ENCODE measurements at regions not wholly inside any gene's neighbourhood (a gene's known extent, or its start where the extent isn't known, plus 50 kb on each side); places are given as distances from the start of the nearest gene placed in this dataset.

DNA sequence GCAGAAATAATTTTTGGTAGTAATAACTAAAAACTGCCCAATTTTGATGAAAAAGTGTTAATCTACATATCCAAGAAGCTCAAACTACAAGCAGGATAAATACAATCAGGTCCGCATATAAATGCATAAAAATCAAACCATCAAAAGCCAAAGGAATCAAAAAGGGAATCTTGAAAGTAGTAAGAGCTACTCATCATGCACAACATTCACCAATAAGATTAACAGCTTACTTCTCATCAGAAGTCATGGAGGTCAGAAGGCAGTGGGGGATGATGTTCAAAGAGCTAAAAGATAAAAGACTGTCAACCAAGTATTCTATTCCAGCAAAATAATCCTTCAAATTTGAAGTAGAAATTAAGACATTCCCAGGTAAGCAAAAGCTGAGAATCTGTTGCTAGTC, 76.4 kb downstream of the CRPPA start:
- Histone ChIP-seq H3K4me1 (peaks cover 0 to 21% (median 0%) of the 10 kb centered on the region in 4 donors), H3K27ac (no peak overlapping the region), H3K4me3 (no peak overlapping the region), H3K27me3 (no peaks in the 10 kb centered on the region), H3K9me3 (no peaks in the 10 kb centered on the region), H3K36me3 (no peaks in the 10 kb centered on the region)
- DNase-seq = no peak
- intact Hi-C loops (cut with DNase I; ENCODE audit: low total_unique reads) = no loop called here
- TF ChIP-seq, protein P1, sequence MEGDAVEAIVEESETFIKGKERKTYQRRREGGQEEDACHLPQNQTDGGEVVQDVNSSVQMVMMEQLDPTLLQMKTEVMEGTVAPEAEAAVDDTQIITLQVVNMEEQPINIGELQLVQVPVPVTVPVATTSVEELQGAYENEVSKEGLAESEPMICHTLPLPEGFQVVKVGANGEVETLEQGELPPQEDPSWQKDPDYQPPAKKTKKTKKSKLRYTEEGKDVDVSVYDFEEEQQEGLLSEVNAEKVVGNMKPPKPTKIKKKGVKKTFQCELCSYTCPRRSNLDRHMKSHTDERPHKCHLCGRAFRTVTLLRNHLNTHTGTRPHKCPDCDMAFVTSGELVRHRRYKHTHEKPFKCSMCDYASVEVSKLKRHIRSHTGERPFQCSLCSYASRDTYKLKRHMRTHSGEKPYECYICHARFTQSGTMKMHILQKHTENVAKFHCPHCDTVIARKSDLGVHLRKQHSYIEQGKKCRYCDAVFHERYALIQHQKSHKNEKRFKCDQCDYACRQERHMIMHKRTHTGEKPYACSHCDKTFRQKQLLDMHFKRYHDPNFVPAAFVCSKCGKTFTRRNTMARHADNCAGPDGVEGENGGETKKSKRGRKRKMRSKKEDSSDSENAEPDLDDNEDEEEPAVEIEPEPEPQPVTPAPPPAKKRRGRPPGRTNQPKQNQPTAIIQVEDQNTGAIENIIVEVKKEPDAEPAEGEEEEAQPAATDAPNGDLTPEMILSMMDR (IDR thresholded peaks at IDR 0.05) = no peak

DNA sequence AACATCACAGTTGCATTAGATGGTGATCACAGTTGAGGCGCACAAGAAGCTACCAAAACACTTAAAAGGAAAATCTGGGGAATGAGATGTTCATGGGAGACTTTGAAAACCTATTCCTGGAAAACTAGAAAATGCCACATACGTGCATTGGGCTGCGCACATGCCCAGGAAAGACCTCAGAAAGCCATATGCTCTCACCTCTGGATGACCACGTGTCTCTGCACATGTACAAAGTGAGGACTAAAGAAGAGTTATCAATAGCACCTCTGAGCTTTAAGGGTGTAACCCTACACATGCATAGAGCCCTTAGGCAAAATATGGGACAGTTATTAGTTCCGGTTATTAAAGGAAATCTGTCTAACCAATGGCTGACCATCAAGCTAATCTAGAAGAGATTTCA, 77.7 kb downstream of the CRPPA start:
- H3K4me3 ChIP-seq = no peak overlapping the region
- intact Hi-C loops (cut with DNase I; ENCODE audit: low total_unique reads) = no loop called here
- H3K27me3 ChIP-seq = no peaks in the 10 kb centered on the region
- peaks cover 0 to 21% (median 0%) of the 10 kb centered on the region in 4 donors for H3K4me1 ChIP-seq
- TF ChIP-seq, protein P1 (IDR thresholded peaks at IDR 0.05) = no peak
- no peak overlapping the region for H3K27ac ChIP-seq
- H3K9me3 ChIP-seq = peaks cover 0 to 9% (median 0%) of the 10 kb centered on the region in 3 donors
- H3K36me3 ChIP-seq = no peaks in the 10 kb centered on the region
- DNase-seq = no peak

DNA sequence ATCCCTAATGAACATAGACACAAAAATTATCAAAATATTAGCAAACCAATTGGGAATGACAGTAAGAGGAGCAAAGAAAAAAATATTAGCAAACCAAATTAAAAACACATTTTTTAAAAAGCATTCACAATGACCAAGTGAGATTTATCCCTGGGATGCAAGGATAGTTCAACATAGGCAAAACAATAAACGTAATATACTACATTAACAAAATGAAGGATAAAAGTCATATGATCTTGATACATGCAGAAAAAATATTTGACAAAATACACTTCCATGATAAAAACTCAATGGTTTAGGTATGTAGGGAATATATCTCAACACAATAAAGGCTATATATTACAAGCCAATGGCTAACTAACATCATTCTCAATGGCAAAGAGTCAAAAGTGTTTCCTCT, 83.3 kb downstream of the CRPPA start:
- H3K4me3 ChIP-seq = no peak overlapping the region
- H3K27me3 ChIP-seq = no peaks in the 10 kb centered on the region
- TF ChIP-seq, protein P1 (IDR thresholded peaks at IDR 0.05) = no peak
- H3K4me1 ChIP-seq = no peaks in the 10 kb centered on the region
- H3K27ac ChIP-seq = no peak overlapping the region
- H3K9me3 ChIP-seq = peaks cover 0 to 20% (median 0%) of the 10 kb centered on the region in 3 donors
- no peak for DNase-seq
- no peaks in the 10 kb centered on the region for H3K36me3 ChIP-seq
- intact Hi-C loops (cut with DNase I; ENCODE audit: low total_unique reads) = no loop called here

DNA sequence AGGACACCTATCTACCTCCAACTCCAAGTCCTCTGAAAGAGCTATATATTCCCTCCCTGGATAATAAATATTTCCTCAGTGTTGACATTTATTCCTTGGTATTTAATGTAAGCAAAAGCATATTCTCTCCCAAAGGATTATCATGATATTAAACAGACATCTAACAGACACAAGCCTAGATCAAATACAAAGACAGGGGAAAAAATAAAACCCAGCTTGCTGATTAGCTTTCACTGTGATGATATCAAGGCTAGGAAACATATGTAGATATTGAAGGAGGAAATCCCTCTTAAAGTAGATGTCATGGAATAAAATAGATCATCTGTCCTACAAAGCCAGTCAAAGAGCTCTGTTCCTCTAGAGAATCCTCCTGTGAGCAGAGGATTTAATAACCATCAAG, 95.2 kb downstream of the CRPPA start:
- Histone ChIP-seq H3K9me3 (no peaks in the 10 kb centered on the region), H3K4me1 (no peaks in the 10 kb centered on the region), H3K27me3 (no peaks in the 10 kb centered on the region), H3K27ac (no peak overlapping the region), H3K4me3 (no peak overlapping the region), H3K36me3 (no peaks in the 10 kb centered on the region)
- TF ChIP-seq, protein P1 (IDR thresholded peaks at IDR 0.05) = no peak
- DNase-seq = no peak
- intact Hi-C loops (cut with DNase I; ENCODE audit: low total_unique reads) = no loop called here

DNA sequence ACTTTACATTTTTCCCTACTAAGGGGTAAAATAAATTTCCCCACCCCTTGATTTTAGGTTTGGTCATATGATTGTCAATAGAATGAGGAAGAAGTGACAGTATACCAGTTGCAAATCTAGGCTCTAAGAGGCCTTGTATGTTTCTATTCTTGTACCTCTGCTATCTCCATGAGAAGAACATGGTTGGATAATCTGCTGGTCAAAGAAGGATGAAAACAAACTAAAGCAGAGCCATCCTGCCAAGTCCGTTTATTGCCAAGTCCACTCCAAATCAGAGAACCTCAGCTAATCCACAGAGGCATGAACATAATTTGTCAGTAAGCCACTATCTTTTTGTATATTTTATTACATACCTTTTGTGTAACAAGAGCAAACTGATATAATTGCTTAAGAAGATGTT, 98.0 kb downstream of the CRPPA start:
- H3K27me3 ChIP-seq = no peaks in the 10 kb centered on the region
- intact Hi-C loops (cut with DNase I; ENCODE audit: low total_unique reads) = no loop called here
- TF ChIP-seq, protein P1 (IDR thresholded peaks at IDR 0.05) = no peak
- no peak overlapping the region for H3K27ac ChIP-seq
- H3K4me3 ChIP-seq = no peak overlapping the region
- DNase-seq = no peak
- H3K36me3 ChIP-seq = no peaks in the 10 kb centered on the region
- H3K9me3 ChIP-seq = no peaks in the 10 kb centered on the region
- H3K4me1 ChIP-seq = no peaks in the 10 kb centered on the region

DNA sequence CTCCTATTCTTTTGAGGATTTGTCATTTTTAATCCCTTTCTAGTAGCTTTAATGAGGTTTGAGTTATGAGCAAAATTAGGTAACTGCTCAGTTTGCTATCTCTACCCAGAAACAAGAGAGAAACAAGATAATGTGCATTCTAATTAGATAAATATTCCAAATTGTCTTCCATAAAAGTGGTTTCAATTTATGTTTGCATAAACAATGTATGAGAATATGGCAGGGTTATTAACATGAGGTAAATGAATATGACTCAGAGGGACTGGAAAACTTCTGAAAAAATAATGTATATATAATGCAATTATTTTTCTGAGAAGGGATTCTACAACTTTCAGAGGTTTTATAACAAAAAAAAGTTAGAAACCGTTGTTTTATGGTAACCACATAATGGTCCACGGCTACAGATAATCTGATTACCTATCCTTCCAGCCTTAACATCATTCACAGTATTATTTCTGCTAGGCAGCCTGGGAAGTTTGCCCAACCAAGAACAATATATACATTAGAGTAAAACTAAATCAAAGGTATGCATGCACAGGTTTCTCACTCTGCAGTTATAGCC, 101.2 kb downstream of the CRPPA start:
- Histone ChIP-seq H3K4me1 (no peaks in the 10 kb centered on the region), H3K27me3 (no peaks in the 10 kb centered on the region), H3K36me3 (no peaks in the 10 kb centered on the region), H3K9me3 (no peaks in the 10 kb centered on the region), H3K27ac (no peak overlapping the region), H3K4me3 (no peak overlapping the region)
- TF ChIP-seq, protein P1 (IDR thresholded peaks at IDR 0.05) = no peak
- no peak for DNase-seq
- intact Hi-C loops (cut with DNase I; ENCODE audit: low total_unique reads) = no loop called here

Data from tibial artery (tissue), 4 donors.